ENCODE measurements at regions not wholly inside any gene's neighbourhood (a gene's known extent, or its start where the extent isn't known, plus 50 kb on each side); places are given as distances from the start of the nearest gene placed in this dataset.

DNA sequence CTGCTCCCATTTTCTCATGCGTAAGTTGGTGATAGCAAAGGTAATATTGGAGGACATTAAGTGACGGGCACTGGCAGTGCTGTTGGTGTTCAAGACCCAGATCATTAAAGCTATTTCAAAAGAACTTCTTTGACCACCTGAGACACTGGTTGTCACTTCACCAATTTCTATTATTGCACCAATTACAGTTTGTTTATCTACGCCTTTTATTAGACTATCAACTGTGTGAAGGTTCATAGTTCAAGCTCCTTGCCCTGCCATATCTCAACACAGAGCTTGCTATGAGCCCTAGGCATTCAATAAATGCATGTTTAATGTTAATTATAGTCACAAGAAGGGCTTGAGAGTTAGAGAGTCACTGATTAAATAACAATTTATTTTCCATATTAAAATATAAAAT is 778.7 kb upstream of the HS3ST1 start:
- Histone ChIP-seq H3K9ac (replicated peaks in 1 of 4; ENCODE audit: extremely low read depth in 1 of 4, low read depth in 3 of 4, low read length in 3 of 4) (no peak overlapping the region), H3K79me1 (ENCODE audit: low read depth, low read length) (no peaks in the 10 kb centered on the region), H3K9me3 (ENCODE audit: insufficient read depth in 2 of 2, low read depth in 1 of 2, low read length in 1 of 2) (no peaks in the 10 kb centered on the region), H3K79me2 (ENCODE audit: control insufficient read depth in 1 of 2, insufficient read depth in 2 of 2, low read length in 2 of 2) (no peaks in the 10 kb centered on the region), H3K14ac (ENCODE audit: insufficient read length) (no peak overlapping the region), H2BK20ac (ENCODE audit: low read length) (no peak overlapping the region), H2BK120ac (replicated peaks; ENCODE audit: low read depth, low read length) (no peak overlapping the region), H2BK12ac (ENCODE audit: low read depth, low read length) (no peak overlapping the region), H4K20me1 (replicated peaks in 1 of 2; ENCODE audit: control insufficient read depth in 1 of 2, insufficient read depth in 2 of 2, low read length in 2 of 2) (no peaks in the 10 kb centered on the region), H2BK15ac (ENCODE audit: low read length) (no peak overlapping the region), H3K4me2 (ENCODE audit: insufficient read depth in 1 of 2, low read depth in 2 of 2, low read length in 2 of 2) (no peak overlapping the region), H3K4me3 (ENCODE audit: extremely low read depth in 1 of 4, insufficient read depth in 2 of 4, low read depth in 3 of 4, low read length in 4 of 4) (no peak overlapping the region), H3K27me3 (replicated peaks in 1 of 4; ENCODE audit: control insufficient read depth in 3 of 4, extremely low read depth in 1 of 4, insufficient read depth in 3 of 4, low read length in 3 of 4) (no peaks in the 10 kb centered on the region), H3K36me3 (ENCODE audit: control insufficient read depth in 2 of 4, insufficient read depth in 4 of 4, low read length in 3 of 4) (no peaks in the 10 kb centered on the region), H2AFZ (ENCODE audit: low read length) (no peak overlapping the region), H3K18ac (ENCODE audit: extremely low read depth, low read length) (no peak overlapping the region), H3K4me1 (replicated peaks in 1 of 4; ENCODE audit: control insufficient read depth in 3 of 4, insufficient read depth in 4 of 4, low read length in 3 of 4) (no peaks in the 10 kb centered on the region), H4K5ac (ENCODE audit: insufficient read length, low read depth, low read length) (no peak overlapping the region), H3K23ac (ENCODE audit: insufficient read length) (no peak overlapping the region), H3K23me2 (ENCODE audit: low read depth, low read length) (no peaks in the 10 kb centered on the region), H3K56ac (replicated peaks; ENCODE audit: insufficient read length, low read depth, low read length) (no peak overlapping the region), H2BK5ac (ENCODE audit: low read depth, low read length) (no peak overlapping the region), H4K91ac (replicated peaks; ENCODE audit: insufficient read length, low read length) (no peak overlapping the region), H4K8ac (ENCODE audit: extremely low read depth, insufficient read depth, low read length) (no peak overlapping the region), H2AK5ac (ENCODE audit: low read depth, low read length) (no peak overlapping the region), H3K4ac (replicated peaks; ENCODE audit: insufficient read length, low read depth, low read length) (no peak overlapping the region), H3K27ac (ENCODE audit: low read depth, low read length) (no peak overlapping the region)
- POLR2A ChIA-PET (ENCODE audit: partially characterized antibody): no interaction called here
- CTCF ChIA-PET (ENCODE audit: partially characterized antibody): no interaction called here
- WGBS, 2 experiments (ENCODE audit: extremely low coverage in 1 of 2, insufficient coverage in 1 of 2, insufficient read length in 1 of 2, insufficient replicate concordance in 2 of 2, low coverage in 1 of 2, low lambda C conversion rate in 2 of 2, missing lambda C conversion rate in 1 of 2): 93% methylated on average over 3 of the region's 3 CpGs; no CpG with 5 or more reads in 1 of the 2 experiments
- DNase-seq (ENCODE audit: low read depth in 1 of 2, low spot score in 2 of 2): no peak
- no peak for FAIRE-seq
- TF ChIP-seq RBBP5 (IDR thresholded peaks at IDR 0.05; ENCODE audit: borderline replicate concordance, low read depth, low read length): no peak
- no peak for TF ChIP-seq RAD21 (IDR thresholded peaks at IDR 0.05 in 1 of 2, conservative IDR thresholded peaks at IDR 0.05 in 1 of 2; ENCODE audit: low read depth in 2 of 2, low read length in 2 of 2)
- no peak for TF ChIP-seq RXRA (IDR thresholded peaks at IDR 0.05; ENCODE audit: insufficient read depth, low read depth, low read length)
- no peak for TF ChIP-seq TAF1 (IDR thresholded peaks at IDR 0.05; ENCODE audit: low read depth, low read length)
- TF ChIP-seq, protein P1, sequence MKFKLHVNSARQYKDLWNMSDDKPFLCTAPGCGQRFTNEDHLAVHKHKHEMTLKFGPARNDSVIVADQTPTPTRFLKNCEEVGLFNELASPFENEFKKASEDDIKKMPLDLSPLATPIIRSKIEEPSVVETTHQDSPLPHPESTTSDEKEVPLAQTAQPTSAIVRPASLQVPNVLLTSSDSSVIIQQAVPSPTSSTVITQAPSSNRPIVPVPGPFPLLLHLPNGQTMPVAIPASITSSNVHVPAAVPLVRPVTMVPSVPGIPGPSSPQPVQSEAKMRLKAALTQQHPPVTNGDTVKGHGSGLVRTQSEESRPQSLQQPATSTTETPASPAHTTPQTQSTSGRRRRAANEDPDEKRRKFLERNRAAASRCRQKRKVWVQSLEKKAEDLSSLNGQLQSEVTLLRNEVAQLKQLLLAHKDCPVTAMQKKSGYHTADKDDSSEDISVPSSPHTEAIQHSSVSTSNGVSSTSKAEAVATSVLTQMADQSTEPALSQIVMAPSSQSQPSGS (IDR thresholded peaks at IDR 0.05; ENCODE audit: low read length): no peak
- TF ChIP-seq TAF7 (optimal IDR thresholded peaks at IDR 0.05; ENCODE audit: borderline replicate concordance, low read depth, low read length): no peak
- TF ChIP-seq SP1 (IDR thresholded peaks at IDR 0.05; ENCODE audit: low read depth, low read length): no peak
- TF ChIP-seq SIN3A (conservative IDR thresholded peaks at IDR 0.05 in 1 of 2, IDR thresholded peaks at IDR 0.05 in 1 of 2; ENCODE audit: low read depth in 1 of 2, low read length in 2 of 2): no peak
- no peak for TF ChIP-seq HDAC2 (IDR thresholded peaks at IDR 0.05; ENCODE audit: borderline replicate concordance in 1 of 2, low read depth in 2 of 2, low read length in 2 of 2)
- no peak for TF ChIP-seq BRCA1 (IDR thresholded peaks at IDR 0.05; ENCODE audit: low read depth, low read length)
- TF ChIP-seq POU5F1 (IDR thresholded peaks at IDR 0.05; ENCODE audit: low read depth, low read length): no peak
- no peak for TF ChIP-seq POLR2AphosphoS5 (IDR thresholded peaks at IDR 0.05; ENCODE audit: low read depth, low read length)
- no peak for TF ChIP-seq KDM4A (IDR thresholded peaks at IDR 0.05; ENCODE audit: low read depth, low read length, severe bottlenecking)
